ENCODE measurements at regions not wholly inside any gene's neighbourhood (a gene's known extent, or its start where the extent isn't known, plus 50 kb on each side); places are given as distances from the start of the nearest gene placed in this dataset.
"Not testable (repeated sequence)": the region's sequence is repeated elsewhere in the genome, so short reads cannot be mapped to it uniquely, and the experiment has no call there.

DNA sequence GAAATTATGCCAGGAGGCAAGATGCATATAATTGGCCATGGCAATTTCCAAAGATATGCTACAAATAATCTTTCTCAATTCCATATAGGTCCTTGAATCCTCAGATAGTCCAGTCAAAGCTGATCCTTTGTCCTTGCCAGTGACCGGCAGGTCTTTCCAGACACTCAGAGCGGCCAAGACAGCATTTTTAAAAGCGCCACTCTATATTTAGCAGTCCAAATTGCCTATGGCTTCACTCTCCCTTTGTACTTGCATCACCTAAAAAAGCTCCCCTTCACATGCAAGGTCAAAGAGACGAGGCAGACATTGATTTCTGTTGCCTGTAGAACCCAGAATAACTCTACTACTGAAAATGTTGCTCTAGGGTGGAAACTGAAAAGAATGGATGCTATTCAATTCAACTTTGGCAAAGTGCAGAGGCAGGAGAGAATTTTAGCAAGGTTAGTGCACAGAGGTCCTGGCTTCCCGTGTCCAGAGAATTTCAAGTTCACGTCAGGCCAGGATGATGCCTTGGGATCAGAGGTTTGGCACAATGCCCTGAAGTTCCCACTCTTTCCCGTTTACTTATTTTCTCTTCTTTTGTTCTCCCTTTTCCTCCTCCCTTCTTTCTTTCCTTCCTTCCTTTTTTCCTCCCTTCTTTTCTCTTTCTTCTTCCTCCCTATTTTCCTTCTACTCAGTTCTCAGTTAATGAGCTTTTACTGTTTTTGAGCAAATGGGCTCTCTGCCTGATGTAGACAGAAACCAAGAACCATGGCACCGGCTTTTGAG is 108.5 kb downstream of the KCNK1 start:
- DNase-seq = no peak

DNA sequence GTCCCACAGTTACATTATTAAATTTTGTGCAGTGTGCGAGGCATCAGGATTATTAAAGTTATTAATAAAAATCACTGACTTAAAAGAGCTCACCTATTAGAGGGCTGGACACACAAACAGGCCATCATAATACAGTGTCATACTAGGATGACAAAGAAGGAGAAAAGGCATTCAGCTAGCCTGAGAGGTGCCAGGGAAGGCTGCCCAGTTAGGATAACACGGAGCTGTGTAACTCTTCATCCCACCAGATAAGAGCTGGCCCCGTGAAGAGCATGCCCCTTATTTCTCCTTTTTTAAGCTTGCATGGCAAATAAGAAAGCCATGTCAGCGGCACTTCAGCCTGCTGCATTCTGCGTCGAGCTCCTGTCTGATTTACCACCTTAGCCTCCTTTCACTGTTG is 109.5 kb downstream of the KCNK1 start:
- no peak for DNase-seq

DNA sequence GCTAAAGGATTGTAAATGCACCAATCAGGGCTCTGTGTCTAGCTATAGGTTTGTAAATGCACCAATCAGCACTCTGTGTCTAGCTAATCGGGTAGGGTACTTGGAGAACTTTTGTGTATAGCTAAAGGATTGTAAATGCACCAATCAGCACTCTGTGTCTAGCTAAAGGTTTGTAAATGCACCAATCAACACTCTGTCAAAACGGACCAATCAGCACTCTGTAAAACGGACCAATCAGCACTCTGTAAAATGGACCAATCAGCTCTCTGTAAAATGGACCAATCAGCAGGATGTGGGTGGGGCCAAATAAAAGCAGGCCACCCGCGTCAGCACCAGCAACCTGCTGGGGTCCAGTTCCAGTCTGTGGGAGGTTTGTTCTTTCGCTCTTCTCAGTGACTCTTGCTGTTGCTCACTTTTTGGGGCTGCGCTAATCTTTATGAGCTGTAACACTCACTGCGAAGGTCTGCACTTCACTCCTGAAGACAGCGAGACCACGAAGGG is 110.3 kb downstream of the KCNK1 start:
- DNase-seq = not testable (repeated sequence)

DNA sequence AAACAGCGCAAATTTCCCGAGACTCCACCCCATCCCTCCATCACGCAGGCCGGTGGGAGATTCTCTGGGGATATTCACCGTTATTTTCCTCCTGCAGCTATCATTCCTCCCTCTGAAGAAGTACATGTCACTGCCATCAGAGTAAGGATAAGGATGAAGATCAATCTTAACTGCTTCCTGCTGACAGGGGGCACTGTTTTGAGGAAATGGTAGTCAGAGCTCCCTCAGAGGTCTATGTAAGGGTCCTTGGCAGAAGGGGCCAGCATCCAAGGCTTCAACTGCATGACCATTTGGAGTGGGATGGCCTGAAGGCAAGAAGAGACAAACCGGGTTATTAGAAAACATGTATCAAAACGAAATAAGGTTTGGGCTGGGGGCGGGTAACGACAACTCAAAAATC is 111.5 kb downstream of the KCNK1 start:
- no peak for DNase-seq

DNA sequence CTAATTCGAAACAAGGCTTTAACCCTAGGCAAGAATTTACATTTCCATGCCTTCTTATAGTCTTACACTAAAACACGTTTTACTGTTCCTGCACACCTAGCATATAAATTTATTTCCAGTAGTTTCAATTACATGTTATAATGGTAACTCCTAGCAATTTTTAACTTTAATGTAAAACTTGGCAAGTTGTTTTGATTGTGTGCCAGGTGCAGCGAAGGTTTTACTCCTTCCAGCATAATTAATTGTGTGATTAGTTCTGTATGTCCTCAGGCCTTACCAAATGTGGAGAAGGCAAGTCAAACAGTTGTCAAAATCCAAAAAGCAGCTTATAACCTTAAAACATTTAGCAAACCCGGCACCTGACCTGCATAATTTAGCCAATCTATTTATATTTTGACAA is 114.8 kb downstream of the KCNK1 start:
- DNase-seq = no peak

DNA sequence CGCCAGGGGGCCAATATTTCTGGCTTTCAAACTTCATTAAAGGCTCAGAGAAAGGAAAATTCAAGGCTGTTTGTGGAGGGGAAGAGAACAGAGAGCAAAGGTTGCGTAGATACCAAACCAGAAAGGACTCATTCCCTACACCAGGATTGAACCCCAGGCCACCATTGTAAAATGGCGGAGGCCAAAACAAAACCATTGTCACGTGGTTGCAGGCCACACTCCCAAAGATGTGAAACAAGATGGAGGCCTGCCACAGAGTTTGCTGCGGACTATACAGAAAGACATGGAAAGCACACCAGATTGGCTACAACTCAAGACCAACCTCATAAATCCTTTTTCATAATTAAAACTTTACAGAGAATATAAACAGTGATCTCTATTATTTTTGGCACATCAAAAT is 116.5 kb downstream of the KCNK1 start:
- no peak for DNase-seq

DNA sequence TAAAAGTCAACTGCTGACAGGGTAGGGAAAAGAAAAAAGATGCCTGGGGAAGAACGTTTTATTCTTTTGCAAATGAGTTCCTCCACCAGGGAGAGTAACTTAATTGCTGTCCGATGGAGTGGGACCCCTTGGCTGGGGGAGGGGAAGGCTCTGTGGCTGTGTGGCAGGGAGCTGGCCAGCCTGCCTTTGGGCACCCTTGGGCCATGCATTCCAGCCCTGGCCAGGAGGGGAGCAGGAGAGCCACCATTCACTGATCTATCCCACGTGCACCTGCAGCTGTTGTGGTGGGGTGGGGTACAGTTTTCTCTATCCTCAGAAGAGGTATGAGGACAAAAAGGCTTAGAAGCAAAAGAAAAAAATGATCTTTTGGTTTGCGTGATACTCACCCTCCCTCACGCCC is 116.9 kb downstream of the KCNK1 start:
- DNase-seq = no peak

DNA sequence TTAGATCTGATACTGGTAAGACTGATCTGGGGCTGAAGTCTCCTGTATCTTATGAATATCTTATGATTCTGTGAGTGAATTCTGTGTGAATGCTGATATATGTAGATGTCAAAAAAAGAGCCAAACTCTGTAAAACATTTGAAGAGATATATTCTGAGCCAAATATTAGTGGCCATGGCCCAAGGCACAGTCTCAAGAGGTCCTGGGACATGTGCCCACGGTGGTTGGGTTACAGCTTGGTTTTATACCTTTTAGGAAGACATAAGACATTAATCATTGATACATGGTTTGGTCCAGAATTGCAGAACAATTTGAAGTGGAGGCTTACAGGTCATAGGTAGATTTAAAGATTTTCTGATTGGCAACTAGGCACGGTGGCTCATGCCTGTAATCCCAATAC is 118.3 kb downstream of the KCNK1 start:
- no peak for DNase-seq

DNA sequence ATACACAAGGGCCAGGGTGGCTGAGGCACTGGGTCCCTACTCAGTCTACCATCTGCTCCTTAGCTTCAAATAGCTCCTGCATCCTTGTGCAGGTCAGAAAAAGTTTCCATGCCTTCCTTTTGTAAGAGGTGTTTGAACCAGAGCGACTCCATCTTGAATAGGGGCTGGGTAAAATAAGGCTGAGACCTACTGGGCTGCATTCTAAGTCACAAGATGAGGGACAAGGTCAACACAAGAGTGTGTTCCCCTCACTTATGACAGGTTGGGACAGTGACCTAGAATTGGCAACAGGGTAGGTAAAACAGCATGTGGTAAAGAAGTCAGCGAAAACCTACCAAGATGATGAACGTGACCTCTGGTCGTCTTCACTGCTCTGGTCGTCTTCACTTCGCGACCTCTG is 120.5 kb downstream of the KCNK1 start:
- DNase-seq = no peak

DNA sequence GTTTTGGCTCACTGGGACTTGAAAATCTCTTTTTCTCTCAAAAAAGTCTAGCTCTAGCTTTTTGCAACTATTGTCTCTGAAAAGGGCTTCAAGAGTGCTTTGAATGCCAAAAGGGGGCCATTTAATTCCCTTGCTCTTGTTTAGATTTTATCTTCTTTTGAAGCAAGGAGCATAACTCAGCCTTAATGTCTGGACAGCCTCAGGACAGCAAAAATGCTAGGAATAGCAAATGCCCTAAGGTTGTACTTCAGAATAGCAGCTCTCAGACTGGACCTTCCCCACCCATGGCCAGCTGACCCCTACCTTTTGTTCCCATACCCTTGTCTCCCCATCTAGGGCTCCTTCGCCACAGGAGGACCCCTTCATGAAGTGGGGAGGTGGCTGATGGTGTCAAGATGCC is 121.4 kb downstream of the KCNK1 start:
- no peak for DNase-seq

DNA sequence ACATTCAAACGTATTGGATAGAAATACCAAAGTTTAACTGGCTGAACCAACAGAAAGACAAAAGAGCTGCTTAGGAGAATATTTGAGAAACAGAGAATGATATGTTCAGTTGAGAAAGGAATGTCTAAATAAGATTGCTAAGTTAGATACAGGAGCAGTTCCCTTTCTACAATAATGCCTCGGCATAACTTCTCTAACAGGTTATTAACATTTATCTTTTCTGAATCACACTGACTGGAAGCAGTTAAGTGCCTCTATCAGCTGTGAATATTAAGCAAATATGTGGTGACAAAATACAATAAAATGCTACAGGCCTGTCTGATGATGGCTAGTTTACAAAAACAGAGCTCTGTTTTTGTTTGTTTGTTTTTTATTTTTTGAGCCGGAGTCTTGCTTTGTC is 121.9 kb downstream of the KCNK1 start:
- DNase-seq = no peak

DNA sequence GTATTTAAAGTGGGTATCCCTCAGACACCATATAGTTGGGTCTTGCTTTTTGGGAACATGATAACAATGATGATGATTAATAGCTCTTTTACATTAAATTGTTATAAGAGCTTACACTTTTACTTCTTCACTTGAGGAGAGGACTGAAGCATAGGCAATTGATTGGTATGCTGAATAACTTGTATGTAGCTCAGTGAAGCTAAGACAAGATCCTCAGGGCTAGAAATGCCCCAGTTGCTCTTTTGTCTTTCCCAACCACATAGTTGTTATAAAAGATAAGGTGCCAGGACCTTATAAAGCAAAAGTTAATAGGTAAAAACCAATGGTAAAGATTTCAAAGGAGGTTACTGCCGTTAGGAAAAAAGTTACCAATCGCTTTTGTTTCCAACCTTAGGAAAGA is 123.4 kb downstream of the KCNK1 start:
- no peak for DNase-seq

DNA sequence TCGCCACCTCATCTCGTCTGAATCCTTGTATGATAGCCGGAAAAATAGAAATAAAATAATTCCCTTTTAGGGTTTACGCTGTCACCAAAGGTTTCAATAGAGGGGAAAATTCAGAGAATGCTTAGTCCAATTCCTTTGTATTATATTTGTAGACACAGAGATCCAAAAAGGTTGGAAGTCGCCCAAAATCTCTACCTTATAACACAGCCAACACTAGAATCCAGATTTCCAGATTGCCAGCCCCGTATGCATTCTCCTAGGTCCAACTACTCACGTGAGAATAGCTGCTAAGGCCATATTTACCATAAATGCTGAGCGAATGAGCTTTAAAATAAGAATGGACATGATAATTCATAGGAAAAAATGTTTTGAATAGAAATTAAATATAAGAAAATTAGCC is 124.5 kb downstream of the KCNK1 start:
- DNase-seq = no peak

DNA sequence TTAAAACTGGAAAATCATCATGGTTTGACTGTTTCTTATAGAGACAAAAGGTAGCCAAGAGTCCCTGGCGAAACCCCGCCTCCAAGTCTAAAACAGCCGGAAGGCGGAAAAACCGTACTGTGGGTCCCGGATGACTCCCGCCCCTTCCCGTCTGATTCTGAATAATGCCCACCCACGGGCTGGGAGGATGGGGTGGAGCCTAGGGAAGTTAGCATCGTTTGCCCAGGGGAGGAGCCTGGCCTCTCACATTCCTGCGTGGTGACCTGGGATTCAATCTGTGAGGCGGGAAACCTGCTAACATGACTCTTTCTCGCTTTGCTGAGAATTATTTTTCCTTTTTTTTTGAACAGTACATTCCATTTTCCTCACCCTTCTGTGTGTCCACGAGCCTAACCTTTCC is 124.9 kb downstream of the KCNK1 start:
- no peak for DNase-seq

DNA sequence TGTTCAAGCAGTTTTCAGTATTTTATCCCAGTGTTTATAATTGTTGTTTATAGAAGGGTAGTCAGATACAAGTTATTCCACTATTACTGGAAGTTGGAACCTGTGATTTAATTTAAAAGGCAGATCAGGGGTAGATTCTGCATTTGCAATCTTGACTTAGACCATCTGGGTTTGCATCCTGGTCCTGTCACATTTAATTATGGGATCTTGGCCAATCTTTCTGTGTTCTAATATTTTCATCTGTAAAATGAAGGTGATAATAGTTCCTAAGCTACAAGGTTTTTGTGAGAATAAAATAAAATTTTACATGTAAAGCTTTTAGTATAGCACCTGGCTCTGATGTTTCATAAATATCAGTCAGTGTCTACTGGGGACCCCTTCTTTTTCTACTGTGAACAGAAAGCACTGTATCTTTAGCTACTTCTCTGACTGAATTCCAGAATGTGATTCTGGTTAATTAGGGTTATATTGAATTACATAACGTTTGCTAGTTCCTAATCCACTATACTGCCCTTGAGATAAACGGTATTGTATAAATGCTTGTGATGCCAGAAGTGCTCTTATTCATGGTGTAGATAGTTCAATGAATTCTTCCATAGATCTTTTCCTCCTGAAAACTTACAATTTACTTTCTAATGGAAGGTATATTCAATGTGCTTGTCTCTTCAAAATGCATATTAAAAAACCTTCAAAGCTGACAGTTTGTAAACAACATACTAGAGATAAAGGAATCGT is 131.0 kb downstream of the KCNK1 start:
- DNase-seq = no peak

DNA sequence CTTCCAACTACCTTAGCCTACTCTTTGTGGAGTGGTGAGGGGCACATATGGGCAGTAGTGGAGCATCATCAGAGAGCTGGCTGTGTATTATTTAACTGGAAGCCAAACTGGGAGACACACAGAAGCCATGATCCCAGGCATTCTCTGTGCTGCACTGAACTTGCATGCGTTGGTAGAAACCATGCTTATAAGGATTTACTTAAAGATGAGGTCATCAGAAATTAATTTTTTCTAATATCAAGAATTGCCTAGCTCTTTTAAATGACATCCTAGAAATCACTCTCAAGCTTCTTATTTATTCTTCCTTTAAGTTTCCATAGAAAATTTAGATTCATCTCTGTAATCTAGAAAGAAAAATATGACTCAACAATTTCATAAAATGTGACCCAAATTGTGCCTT is 136.2 kb downstream of the KCNK1 start:
- no peak for DNase-seq

DNA sequence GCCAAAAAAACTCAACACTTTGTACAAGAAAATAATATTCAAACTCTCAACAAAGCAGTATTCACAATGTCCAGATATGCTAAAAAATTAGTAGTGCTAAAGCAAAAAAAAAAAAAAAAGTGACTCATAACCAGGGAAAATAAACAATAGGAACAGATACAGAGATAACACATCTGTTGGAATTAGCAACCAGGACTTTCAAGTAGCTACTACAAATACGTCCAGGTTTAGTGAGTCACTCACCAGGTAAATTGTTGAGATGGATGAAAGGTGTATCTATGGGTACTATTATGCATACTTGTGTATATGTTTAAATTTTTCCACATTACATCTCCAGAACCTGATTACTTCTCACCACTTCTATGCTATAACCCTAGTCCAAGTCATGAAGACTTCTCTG is 144.8 kb upstream of the SLC35F3 start:
- DNase-seq = no peak

DNA sequence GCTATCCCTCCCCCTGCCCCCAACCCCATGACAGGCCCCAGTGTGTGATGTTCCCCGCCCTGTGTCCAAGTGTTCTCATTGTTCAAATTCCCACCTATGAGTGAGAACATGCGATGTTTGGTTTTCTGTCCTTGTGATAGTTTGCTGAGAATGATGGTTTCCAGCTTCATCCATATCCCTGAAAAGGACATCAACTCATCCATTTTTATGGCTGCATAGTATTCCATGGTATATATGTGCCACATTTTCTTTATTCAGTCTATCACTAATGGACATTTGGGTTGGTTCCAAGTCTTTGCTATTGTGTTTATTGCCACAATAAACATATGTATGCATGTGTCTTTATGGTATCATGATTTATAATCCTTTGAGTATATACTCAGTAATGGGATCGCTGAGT is 140.2 kb upstream of the SLC35F3 start:
- DNase-seq = not testable (repeated sequence)

DNA sequence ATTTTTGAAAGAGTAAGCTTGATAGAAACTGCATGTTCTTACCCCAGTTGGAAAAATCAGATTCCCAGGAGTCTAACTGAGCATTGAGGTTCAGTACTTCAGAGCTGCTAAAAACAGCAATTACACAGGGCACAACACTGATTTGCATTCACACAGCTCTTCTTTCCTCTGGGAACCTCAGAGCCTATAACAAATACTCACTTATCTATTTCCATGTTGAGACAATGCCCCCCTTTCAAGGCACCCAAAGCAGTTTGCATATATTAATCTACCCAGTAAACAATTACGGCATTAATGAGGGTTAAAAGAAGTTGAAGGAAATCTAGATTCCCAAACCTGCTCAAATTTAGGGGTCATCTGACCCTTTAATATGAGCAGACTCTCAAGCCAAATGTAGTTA is 126.9 kb upstream of the SLC35F3 start:
- DNase-seq = no peak

DNA sequence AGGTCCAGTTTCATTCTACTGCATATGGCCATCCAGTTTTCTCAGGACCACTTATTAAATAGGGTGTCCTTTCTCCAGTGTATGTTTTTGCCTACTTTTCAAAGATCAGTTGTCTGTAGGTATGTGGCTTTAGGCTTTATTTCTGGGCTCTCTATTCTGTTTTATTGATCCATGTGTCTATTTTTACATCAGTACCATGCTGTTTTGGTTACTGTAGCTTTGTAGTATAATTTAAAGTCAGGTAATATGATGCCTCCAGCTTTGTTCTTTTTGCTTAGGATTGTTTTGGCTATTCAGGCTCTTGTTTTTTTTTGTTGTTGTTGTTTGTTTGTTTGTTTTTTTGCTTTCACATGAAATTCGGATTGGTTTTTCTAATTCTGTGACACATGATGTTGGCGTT is 124.4 kb upstream of the SLC35F3 start:
- no peak for DNase-seq

DNA sequence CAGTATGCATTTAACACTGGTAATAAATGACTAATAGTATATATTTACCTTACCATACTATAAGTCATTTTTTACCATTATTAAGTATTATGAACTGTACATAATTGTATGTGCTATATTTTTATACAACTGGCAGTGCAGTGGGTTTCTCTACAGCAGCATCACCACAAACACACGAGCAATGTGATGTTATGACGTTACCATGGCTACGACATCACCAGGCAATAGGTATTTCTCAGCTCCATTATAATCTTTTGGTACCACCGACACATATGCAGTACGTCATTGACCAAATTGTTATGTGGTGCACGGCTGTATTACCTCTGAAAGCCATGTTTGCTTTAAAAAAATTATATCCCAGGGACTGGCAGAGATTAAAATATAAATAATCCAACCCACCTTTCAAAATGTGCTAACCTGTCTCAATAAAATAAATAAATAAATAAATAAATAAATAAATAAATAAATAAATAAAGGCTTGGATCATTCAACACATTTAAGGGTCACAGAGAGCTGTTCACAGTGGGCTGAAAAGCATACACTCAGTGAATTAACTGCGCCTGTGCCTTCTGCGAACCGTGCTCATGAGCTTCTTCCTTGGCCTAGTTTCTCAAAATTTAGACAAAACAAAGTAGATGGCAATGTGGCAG is 121.4 kb upstream of the SLC35F3 start:
- no peak for DNase-seq

DNA sequence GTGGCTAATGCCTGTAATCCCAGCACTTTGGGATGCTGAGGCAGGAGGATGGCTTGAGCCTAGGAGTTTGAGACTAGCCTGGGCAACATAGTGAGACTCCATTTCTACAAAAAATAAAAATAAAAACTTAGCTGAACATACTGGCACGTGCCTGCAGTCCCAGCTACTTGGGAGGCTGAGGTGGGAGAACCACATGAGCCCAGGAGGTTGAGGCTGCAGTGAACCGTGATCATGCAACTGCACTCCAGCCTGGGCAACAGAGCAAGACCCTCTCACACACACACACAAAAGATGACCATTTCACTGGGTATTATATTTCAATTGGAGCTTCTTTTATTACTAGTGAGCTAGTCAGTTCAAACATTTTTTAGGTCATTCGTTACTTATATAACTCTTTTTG is 116.9 kb upstream of the SLC35F3 start:
- DNase-seq = no peak

DNA sequence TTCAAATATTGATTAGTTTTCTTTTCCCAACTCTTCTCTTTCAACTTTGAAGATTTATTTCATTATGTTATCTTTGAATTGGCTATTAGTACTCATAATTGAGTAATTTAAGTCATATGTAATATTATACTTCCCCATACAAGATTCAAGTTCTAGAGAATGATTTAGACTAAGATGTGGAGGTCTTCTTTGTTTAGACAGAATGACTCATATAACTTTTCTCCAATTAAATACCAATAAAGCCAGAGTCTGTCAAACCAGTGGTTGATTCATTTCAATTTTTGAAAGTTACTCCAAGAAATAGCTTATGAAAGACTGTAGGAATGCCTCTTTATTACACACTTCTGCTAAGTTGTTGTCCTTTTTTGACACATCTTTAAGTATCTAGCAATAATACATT is 115.8 kb upstream of the SLC35F3 start:
- no peak for DNase-seq

DNA sequence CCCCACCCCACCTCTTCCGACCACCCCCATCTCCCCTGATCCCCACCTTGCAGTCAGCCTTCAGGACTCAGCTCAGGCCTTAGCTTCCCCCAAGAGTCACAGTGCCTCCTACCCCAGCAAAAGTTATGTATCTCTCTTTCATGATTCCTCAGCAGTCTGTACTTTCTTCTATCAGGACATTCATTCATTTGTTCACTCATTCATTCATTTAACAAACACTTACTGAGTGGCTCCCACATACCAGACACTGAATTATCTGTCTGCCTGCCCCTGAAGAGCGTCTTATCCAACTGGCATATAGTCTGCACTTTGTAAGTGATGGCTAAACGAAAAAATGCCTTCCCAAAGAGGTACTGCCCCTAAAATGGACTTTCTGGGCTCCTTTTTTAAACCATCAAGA is 114.4 kb upstream of the SLC35F3 start:
- no peak for DNase-seq
